Thyroid gland (tissue), 4 donors: ENCODE measurements at regions not wholly inside any gene's neighbourhood (a gene's known extent, or its start where the extent isn't known, plus 50 kb on each side); places are given as distances from the start of the nearest gene placed in this dataset.

Source experiments
- CTCF ChIP-seq, 6 experiments: fragments of 200-600 bp in 3 of 6; fragments of 450-650 bp in 3 of 6; sonication (generic) in 3 of 6; IDR thresholded peaks; one replicate each; pipeline ENCODE4 v1.5.1; 2016 to 2019; ENCODE audit warnings: antibody characterized with exemption in 6 of 6, mild to moderate bottlenecking in 2 of 6, inconsistent platforms in 1 of 6, moderate library complexity in 1 of 6
- POLR2A ChIP-seq, 2 donors: fragments of 450-650 bp; IDR thresholded peaks; one replicate each; pipeline ENCODE4 v1.6.1; 2017; ENCODE audit warnings: antibody characterized with exemption in 2 of 2, mild to moderate bottlenecking in 2 of 2, moderate library complexity in 1 of 2

GRCh38 chr10:43703286-43703685 lies 54.6 kb upstream of the ZNF32 start:
- TF ChIP-seq POLR2A (IDR thresholded peaks at IDR 0.05), result no peak
- TF ChIP-seq CTCF (IDR thresholded peaks at IDR 0.05), result no peak
